ENCODE measurements at regions not wholly inside any gene's neighbourhood (a gene's known extent, or its start where the extent isn't known, plus 50 kb on each side); places are given as distances from the start of the nearest gene placed in this dataset.

DNA sequence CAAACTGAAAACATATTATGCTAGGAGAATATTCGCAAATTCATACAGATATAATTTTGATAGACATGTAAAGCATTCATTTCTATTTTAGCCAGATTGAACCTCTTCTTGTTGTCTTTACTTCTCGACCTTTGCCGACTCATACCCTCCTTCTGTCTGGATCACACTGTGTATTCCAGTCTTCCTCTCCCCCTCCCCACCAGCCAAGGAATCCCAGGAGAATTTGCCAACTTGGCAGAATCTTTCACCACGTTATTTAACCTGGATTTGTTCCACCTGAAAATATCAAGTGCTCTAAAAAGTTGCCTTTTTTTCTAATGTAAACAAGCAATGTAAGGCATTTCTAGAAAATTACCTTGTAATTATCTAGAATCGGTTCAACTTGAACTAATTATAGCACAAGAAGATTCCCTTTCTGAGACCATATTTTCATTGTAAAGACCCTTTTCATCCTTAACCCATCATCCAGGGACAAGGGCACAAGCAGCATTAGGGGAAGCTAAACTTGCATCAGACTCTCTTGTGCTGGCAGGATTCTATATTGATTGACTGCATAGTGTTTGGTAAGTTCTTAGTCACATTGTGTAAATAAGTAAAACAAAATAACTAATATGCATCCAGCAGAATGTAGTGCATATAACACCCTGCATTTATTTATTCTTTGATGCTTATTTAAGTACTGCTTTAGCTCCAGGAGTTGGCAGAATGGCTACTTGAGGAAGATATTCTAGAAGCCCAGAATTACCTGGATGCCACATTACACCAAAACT is 1328.7 kb upstream of the NXPH2 start:
- DNase-seq (ENCODE audit: low read depth), result no peak
- TF ChIP-seq, protein P1, sequence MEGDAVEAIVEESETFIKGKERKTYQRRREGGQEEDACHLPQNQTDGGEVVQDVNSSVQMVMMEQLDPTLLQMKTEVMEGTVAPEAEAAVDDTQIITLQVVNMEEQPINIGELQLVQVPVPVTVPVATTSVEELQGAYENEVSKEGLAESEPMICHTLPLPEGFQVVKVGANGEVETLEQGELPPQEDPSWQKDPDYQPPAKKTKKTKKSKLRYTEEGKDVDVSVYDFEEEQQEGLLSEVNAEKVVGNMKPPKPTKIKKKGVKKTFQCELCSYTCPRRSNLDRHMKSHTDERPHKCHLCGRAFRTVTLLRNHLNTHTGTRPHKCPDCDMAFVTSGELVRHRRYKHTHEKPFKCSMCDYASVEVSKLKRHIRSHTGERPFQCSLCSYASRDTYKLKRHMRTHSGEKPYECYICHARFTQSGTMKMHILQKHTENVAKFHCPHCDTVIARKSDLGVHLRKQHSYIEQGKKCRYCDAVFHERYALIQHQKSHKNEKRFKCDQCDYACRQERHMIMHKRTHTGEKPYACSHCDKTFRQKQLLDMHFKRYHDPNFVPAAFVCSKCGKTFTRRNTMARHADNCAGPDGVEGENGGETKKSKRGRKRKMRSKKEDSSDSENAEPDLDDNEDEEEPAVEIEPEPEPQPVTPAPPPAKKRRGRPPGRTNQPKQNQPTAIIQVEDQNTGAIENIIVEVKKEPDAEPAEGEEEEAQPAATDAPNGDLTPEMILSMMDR (IDR thresholded peaks at IDR 0.05; ENCODE audit: insufficient read depth, low read depth, low read length), result no peak
- Histone ChIP-seq H3K36me3 (ENCODE audit: control insufficient read depth, insufficient read depth, low read length) (no peaks in the 10 kb centered on the region), H3K27me3 (ENCODE audit: control insufficient read depth, insufficient read depth, low read length) (no peaks in the 10 kb centered on the region), H3K4me3 (ENCODE audit: low read depth, low read length) (no peak overlapping the region)
- ChIA-PET CTCF (no interaction called here), POLR2A (no interaction called here)

DNA sequence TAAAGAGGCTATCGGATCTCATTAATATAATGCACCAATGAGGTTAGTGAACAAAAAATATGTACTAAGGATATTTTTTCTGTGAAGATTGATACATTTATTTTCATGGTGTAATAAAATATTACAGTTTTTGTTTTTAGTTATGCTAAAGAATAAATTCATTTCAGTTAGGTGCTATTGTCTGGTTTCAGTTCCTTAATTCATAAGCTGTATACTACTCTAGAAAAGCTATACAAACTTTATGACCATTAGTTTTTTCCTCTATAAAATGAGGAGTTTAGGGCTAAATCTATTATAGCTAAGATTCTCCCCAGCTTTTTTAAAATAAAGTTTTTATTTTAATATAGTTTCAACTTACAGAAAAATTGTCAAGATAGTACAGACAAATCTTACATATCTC is 1311.7 kb upstream of the NXPH2 start:
- Histone ChIP-seq H3K4me3 (ENCODE audit: low read depth, low read length) (no peak overlapping the region), H3K36me3 (ENCODE audit: control insufficient read depth, insufficient read depth, low read length) (no peaks in the 10 kb centered on the region), H3K27me3 (ENCODE audit: control insufficient read depth, insufficient read depth, low read length) (no peaks in the 10 kb centered on the region)
- POLR2A ChIA-PET, result no interaction called here
- no peak for DNase-seq (ENCODE audit: low read depth)
- CTCF ChIA-PET, result interaction anchor here (0.5 kb wide), 1 partner anchor 126 kb away, joined by 3 read pairs; no protein-coding TSS in a partner anchor
- TF ChIP-seq, protein P1 (IDR thresholded peaks at IDR 0.05; ENCODE audit: insufficient read depth, low read depth, low read length), result no peak

DNA sequence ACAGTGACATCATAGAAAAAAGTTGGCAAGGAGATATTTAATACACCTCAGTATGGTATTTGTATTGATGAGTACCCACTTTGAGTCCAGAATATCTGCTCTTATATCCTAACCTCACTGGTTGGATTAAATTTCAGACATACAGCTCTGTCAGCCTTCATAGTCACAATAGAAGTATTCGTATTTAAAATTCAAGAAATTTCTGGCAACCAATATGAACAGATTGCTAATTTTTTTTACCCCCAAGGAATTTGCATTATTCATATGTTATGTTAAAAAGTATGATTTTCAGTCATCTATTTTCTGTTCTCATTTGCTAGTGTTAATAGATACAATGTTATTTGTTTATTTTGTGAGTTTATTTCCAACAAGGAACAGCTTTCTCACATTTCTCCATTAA is 1306.8 kb upstream of the NXPH2 start:
- Histone ChIP-seq H3K36me3 (ENCODE audit: control insufficient read depth, insufficient read depth, low read length) (no peaks in the 10 kb centered on the region), H3K4me3 (ENCODE audit: low read depth, low read length) (no peak overlapping the region), H3K27me3 (ENCODE audit: control insufficient read depth, insufficient read depth, low read length) (no peaks in the 10 kb centered on the region)
- DNase-seq (ENCODE audit: low read depth), result no peak
- TF ChIP-seq, protein P1 (IDR thresholded peaks at IDR 0.05; ENCODE audit: insufficient read depth, low read depth, low read length), result no peak
- CTCF ChIA-PET, result no interaction called here
- POLR2A ChIA-PET, result no interaction called here

DNA sequence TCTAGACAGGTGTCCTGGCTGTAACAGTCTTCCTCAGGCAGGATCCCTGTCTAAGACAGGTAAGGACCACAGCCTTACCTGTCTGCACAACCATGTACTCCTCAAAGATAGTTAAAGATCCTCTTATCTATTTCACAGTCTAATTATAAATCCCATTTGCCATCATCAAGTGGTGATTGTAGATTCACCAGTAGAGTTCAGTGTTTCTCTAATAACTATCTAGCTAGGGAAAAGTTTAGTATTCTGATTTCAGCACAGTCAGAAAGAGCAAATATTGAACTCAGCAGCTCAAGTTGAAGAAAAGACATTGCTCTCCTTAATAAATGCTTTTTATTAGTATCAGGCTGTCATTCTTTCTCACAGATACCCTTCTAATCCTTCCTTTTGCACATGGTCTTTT is 1305.5 kb upstream of the NXPH2 start:
- TF ChIP-seq, protein P1 (IDR thresholded peaks at IDR 0.05; ENCODE audit: insufficient read depth, low read depth, low read length), result no peak
- ChIA-PET POLR2A (no interaction called here), CTCF (no interaction called here)
- no peaks in the 10 kb centered on the region for H3K36me3 ChIP-seq (ENCODE audit: control insufficient read depth, insufficient read depth, low read length)
- H3K27me3 ChIP-seq (ENCODE audit: control insufficient read depth, insufficient read depth, low read length), result no peaks in the 10 kb centered on the region
- no peak for DNase-seq (ENCODE audit: low read depth)
- no peak overlapping the region for H3K4me3 ChIP-seq (ENCODE audit: low read depth, low read length)

DNA sequence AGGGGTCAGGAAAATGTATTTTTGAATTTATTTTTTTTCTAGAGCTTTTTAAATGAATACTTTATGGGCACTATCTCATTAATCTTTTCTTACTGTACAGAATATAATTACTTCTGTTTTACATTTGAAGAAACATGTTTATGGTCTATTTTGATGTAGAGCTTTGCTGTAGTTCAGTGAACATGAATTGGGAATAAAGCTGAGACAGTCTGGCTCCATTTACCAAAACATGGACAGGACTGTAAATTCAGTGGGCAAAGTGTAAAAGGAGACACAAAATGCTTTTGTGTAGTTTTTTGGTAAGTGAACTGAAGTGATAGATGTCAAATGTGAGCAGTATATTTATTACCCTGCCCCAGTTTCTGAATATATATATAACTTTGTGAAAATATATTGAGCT is 1298.8 kb upstream of the NXPH2 start:
- ChIA-PET POLR2A (no interaction called here), CTCF (interaction anchor here (0.8 kb wide), 1 partner anchor 17 kb away, joined by 3 read pairs; no protein-coding TSS in a partner anchor)
- TF ChIP-seq, protein P1 (IDR thresholded peaks at IDR 0.05; ENCODE audit: insufficient read depth, low read depth, low read length), result no peak

More for the DNA sequence above, 1298.8 kb upstream of the NXPH2 start:
- H3K27me3 ChIP-seq (ENCODE audit: control insufficient read depth, insufficient read depth, low read length), result no peaks in the 10 kb centered on the region
- H3K36me3 ChIP-seq (ENCODE audit: control insufficient read depth, insufficient read depth, low read length), result no peaks in the 10 kb centered on the region
- DNase-seq (ENCODE audit: low read depth), result no peak
- H3K4me3 ChIP-seq (ENCODE audit: low read depth, low read length), result no peak overlapping the region

Measured in BJ (cell line).